Calu3 (cell line): ENCODE measurements at regions not wholly inside any gene's neighbourhood (a gene's known extent, or its start where the extent isn't known, plus 50 kb on each side); places are given as distances from the start of the nearest gene placed in this dataset.

ENCODE experiments used
- BruUV-seq: library from RNA; stranded (reverse); fragments of 400-500 nt; replicated peaks from 2 replicates; lab custom pipeline; 2021; lab: Mats Ljungman, UMichigan
- CTCF ChIA-PET: fragments of 300-600 bp; sonication (Branson Sonifier 250); formaldehyde crosslinking; loops from one replicate; lab custom pipeline; 2022; ENCODE audit warnings: antibody characterized with exemption; lab: Charles Lee
- DNase-seq: peaks from one replicate; pipeline ENCODE4 v3.0.0; 2022
- H3K27ac Mint-ChIP-seq: one replicate; pipeline ENCODE4 v1.8.0; 2022; ENCODE audit warnings: mixed read lengths; ENCODE audit not compliant: unreplicated experiment
- H3K27me3 Mint-ChIP-seq: one replicate; pipeline ENCODE4 v1.8.0; 2022; ENCODE audit warnings: mixed read lengths; ENCODE audit not compliant: unreplicated experiment
- H3K36me3 Mint-ChIP-seq: one replicate; pipeline ENCODE4 v1.8.0; 2022; ENCODE audit warnings: mild to moderate bottlenecking, moderate library complexity, mixed read lengths; ENCODE audit not compliant: insufficient read depth, unreplicated experiment
- H3K4me1 Mint-ChIP-seq: one replicate; pipeline ENCODE4 v1.8.0; 2022; ENCODE audit warnings: mild to moderate bottlenecking, low read depth, mixed read lengths; ENCODE audit not compliant: unreplicated experiment
- H3K4me3 Mint-ChIP-seq: one replicate; pipeline ENCODE4 v1.8.0; 2022; ENCODE audit warnings: mild to moderate bottlenecking, low read depth, moderate library complexity, mixed read lengths; ENCODE audit not compliant: unreplicated experiment
- H3K9me3 Mint-ChIP-seq: one replicate; pipeline ENCODE4 v1.8.0; 2022; ENCODE audit warnings: low read depth, mixed read lengths; ENCODE audit not compliant: unreplicated experiment
- intact Hi-C: fragments of 100-400 bp; cut with micrococcal nuclease; formaldehyde crosslinking; loops from one replicate; pipeline ENCODE4 v1.10.0; 2022; ENCODE audit not compliant: unreplicated experiment
- TF ChIP-seq, protein P1 (sequence below): fragments of 200-600 bp; IDR thresholded peaks from one replicate; pipeline ENCODE4 v1.8.0; 2022; ENCODE audit warnings: antibody characterized with exemption; ENCODE audit not compliant: unreplicated experiment

- no peaks in the 10 kb centered on the region for H3K27me3 Mint-ChIP-seq
- no peak for DNase-seq
- CTCF ChIA-PET, result no interaction called here
- H3K36me3 Mint-ChIP-seq, result no peaks in the 10 kb centered on the region
- peaks cover 6% of the 10 kb centered on the region for H3K9me3 Mint-ChIP-seq
- TF ChIP-seq, protein P1, sequence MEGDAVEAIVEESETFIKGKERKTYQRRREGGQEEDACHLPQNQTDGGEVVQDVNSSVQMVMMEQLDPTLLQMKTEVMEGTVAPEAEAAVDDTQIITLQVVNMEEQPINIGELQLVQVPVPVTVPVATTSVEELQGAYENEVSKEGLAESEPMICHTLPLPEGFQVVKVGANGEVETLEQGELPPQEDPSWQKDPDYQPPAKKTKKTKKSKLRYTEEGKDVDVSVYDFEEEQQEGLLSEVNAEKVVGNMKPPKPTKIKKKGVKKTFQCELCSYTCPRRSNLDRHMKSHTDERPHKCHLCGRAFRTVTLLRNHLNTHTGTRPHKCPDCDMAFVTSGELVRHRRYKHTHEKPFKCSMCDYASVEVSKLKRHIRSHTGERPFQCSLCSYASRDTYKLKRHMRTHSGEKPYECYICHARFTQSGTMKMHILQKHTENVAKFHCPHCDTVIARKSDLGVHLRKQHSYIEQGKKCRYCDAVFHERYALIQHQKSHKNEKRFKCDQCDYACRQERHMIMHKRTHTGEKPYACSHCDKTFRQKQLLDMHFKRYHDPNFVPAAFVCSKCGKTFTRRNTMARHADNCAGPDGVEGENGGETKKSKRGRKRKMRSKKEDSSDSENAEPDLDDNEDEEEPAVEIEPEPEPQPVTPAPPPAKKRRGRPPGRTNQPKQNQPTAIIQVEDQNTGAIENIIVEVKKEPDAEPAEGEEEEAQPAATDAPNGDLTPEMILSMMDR, result no peak
- no peaks in the 10 kb centered on the region for H3K4me1 Mint-ChIP-seq
- intact Hi-C loops, result no loop called here
- no TSS peak for BruUV-seq
- no peak overlapping the region for H3K4me3 Mint-ChIP-seq
- H3K27ac Mint-ChIP-seq, result no peak overlapping the region
Measured at GRCh38 chr16:64196444-64196843, 925.4 kb downstream of the CDH11 start.

DNA sequence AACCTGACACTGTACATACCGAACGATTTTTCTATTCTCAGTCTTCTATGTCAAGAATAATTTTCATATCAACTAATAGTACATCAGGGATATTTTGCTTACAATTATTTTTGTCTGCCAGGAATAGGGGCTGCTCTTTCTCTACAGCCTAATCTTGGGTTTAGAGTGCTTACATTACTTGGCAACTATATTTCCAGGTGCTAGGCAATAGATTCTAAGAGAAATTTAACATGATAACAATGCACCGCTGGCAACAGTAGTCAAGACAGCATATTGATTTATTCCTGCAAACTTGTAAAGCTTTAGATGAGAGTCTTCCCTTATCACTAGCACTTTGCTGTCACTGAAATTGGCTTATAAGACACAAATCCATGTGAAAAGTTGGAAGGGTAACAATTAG, 935.9 kb downstream of the CDH11 start:
- TF ChIP-seq, protein P1, result no peak
- CTCF ChIA-PET, result no interaction called here
- Mint-ChIP-seq H3K4me3 (no peak overlapping the region), H3K27me3 (no peaks in the 10 kb centered on the region), H3K36me3 (no peaks in the 10 kb centered on the region), H3K9me3 (peaks cover 27% of the 10 kb centered on the region), H3K27ac (no peak overlapping the region), H3K4me1 (no peaks in the 10 kb centered on the region)
- BruUV-seq, result no TSS peak
- intact Hi-C loops, result no loop called here
- no peak for DNase-seq

GRCh38 chr16:64184156-64184555, 937.7 kb downstream of the CDH11 start:
- Mint-ChIP-seq H3K36me3 (no peaks in the 10 kb centered on the region), H3K4me1 (no peaks in the 10 kb centered on the region), H3K4me3 (no peak overlapping the region), H3K9me3 (peaks cover 22% of the 10 kb centered on the region), H3K27me3 (no peaks in the 10 kb centered on the region), H3K27ac (no peak overlapping the region)
- intact Hi-C loops, result no loop called here
- DNase-seq, result no peak
- CTCF ChIA-PET, result no interaction called here
- BruUV-seq, result no TSS peak
- TF ChIP-seq, protein P1, result no peak

- TF ChIP-seq, protein P1, result no peak
- no peak for DNase-seq
- intact Hi-C loops, result no loop called here
- Mint-ChIP-seq H3K27me3 (no peaks in the 10 kb centered on the region), H3K4me3 (no peak overlapping the region), H3K9me3 (peaks cover 21% of the 10 kb centered on the region), H3K4me1 (no peaks in the 10 kb centered on the region), H3K36me3 (no peaks in the 10 kb centered on the region), H3K27ac (no peak overlapping the region)
- CTCF ChIA-PET, result no interaction called here
- BruUV-seq, result no TSS peak
Measured at GRCh38 chr16:64182985-64183384, 938.9 kb downstream of the CDH11 start.
